Ascending aorta (tissue), 2 donors: ENCODE measurements at regions not wholly inside any gene's neighbourhood (a gene's known extent, or its start where the extent isn't known, plus 50 kb on each side); places are given as distances from the start of the nearest gene placed in this dataset.

Experiments used
- DNase-seq, 2 donors: peaks; one replicate each; pipeline ENCODE4 v3.0.0-alpha.2; 2019; ENCODE audit warnings: low spot score in 2 of 2
- H3K27ac ChIP-seq, 2 donors: fragments of 200-600 bp; sonication (generic); one replicate each; pipeline ENCODE4 v1.5.1; 2016 to 2017; ENCODE audit warnings: mild to moderate bottlenecking in 1 of 2
- H3K27me3 ChIP-seq: fragments of 200-600 bp; sonication (generic); one replicate; pipeline ENCODE4 v1.5.1; 2017
- H3K36me3 ChIP-seq, 2 donors: fragments of 200-600 bp; sonication (generic); one replicate each; pipeline ENCODE4 v1.5.1; 2016
- H3K4me1 ChIP-seq, 2 donors: fragments of 200-600 bp; sonication (generic); one replicate each; pipeline ENCODE4 v1.5.1; 2016 to 2017; ENCODE audit warnings: mild to moderate bottlenecking in 1 of 2
- H3K4me3 ChIP-seq, 2 donors: fragments of 200-600 bp; sonication (generic); one replicate each; pipeline ENCODE4 v1.5.1; 2016 to 2017; ENCODE audit warnings: mild to moderate bottlenecking in 1 of 2
- H3K9me3 ChIP-seq, 2 donors: fragments of 200-600 bp; sonication (generic); one replicate each; pipeline ENCODE4 v1.5.1; 2016
- CTCF ChIP-seq, 3 experiments: fragments of 200-600 bp in 2 of 3; fragments of 450-650 bp in 1 of 3; sonication (generic) in 2 of 3; IDR thresholded peaks; one replicate each; pipeline ENCODE4 v1.5.1; 2016 to 2019; ENCODE audit warnings: antibody characterized with exemption in 3 of 3, mild to moderate bottlenecking in 1 of 3, moderate library complexity in 1 of 3
- intact Hi-C: fragments of 100-400 bp; cut with DNase I; formaldehyde crosslinking; loops from one replicate; pipeline ENCODE4 v1.15.1; 2023

GRCh38 chr4:34854451-34854850 lies 1389.9 kb downstream of the ARAP2 start:
- no peak for TF ChIP-seq CTCF (IDR thresholded peaks at IDR 0.05)
- H3K4me1 ChIP-seq = no peaks in the 10 kb centered on the region
- intact Hi-C loops = no loop called here
- no peak overlapping the region for H3K27ac ChIP-seq
- H3K27me3 ChIP-seq = no peaks in the 10 kb centered on the region
- no peaks in the 10 kb centered on the region for H3K9me3 ChIP-seq
- no peak for DNase-seq
- no peaks in the 10 kb centered on the region for H3K36me3 ChIP-seq
- H3K4me3 ChIP-seq = no peak overlapping the region

GRCh38 chr4:34861666-34862065 lies 1382.6 kb downstream of the ARAP2 start:
- intact Hi-C loops = no loop called here
- Histone ChIP-seq H3K4me3 (no peak overlapping the region), H3K36me3 (no peaks in the 10 kb centered on the region), H3K9me3 (no peaks in the 10 kb centered on the region), H3K27ac (no peak overlapping the region), H3K4me1 (no peaks in the 10 kb centered on the region), H3K27me3 (no peaks in the 10 kb centered on the region)
- no peak for TF ChIP-seq CTCF (IDR thresholded peaks at IDR 0.05)
- DNase-seq = no peak

- no peak overlapping the region for H3K4me3 ChIP-seq
- H3K36me3 ChIP-seq = no peaks in the 10 kb centered on the region
- intact Hi-C loops = no loop called here
- TF ChIP-seq CTCF (IDR thresholded peaks at IDR 0.05) = no peak
- no peak overlapping the region for H3K27ac ChIP-seq
- no peaks in the 10 kb centered on the region for H3K27me3 ChIP-seq
- H3K9me3 ChIP-seq = no peaks in the 10 kb centered on the region
- DNase-seq = no peak
- H3K4me1 ChIP-seq = no peaks in the 10 kb centered on the region
Measured at GRCh38 chr4:34878961-34879360, 1365.4 kb downstream of the ARAP2 start.

- no peak for DNase-seq
- intact Hi-C loops = no loop called here
- H3K4me3 ChIP-seq = no peak overlapping the region
- H3K27ac ChIP-seq = no peak overlapping the region
- H3K27me3 ChIP-seq = no peaks in the 10 kb centered on the region
- H3K9me3 ChIP-seq = no peaks in the 10 kb centered on the region
- no peaks in the 10 kb centered on the region for H3K4me1 ChIP-seq
- H3K36me3 ChIP-seq = no peaks in the 10 kb centered on the region
- TF ChIP-seq CTCF (IDR thresholded peaks at IDR 0.05) = no peak
Measured at GRCh38 chr4:34880246-34880645, 1364.1 kb downstream of the ARAP2 start.

- no peak overlapping the region for H3K4me3 ChIP-seq
- H3K27ac ChIP-seq = no peak overlapping the region
- H3K27me3 ChIP-seq = no peaks in the 10 kb centered on the region
- DNase-seq = no peak
- H3K4me1 ChIP-seq = no peaks in the 10 kb centered on the region
- no peak for TF ChIP-seq CTCF (IDR thresholded peaks at IDR 0.05)
- intact Hi-C loops = no loop called here
- H3K9me3 ChIP-seq = no peaks in the 10 kb centered on the region
- no peaks in the 10 kb centered on the region for H3K36me3 ChIP-seq
Measured at GRCh38 chr4:34891892-34892291, 1352.4 kb downstream of the ARAP2 start.

- H3K36me3 ChIP-seq = no peaks in the 10 kb centered on the region
- no peaks in the 10 kb centered on the region for H3K27me3 ChIP-seq
- H3K27ac ChIP-seq = no peak overlapping the region
- no peaks in the 10 kb centered on the region for H3K9me3 ChIP-seq
- no peak overlapping the region for H3K4me3 ChIP-seq
- intact Hi-C loops = no loop called here
- H3K4me1 ChIP-seq = no peaks in the 10 kb centered on the region
- DNase-seq = no peak
- TF ChIP-seq CTCF (IDR thresholded peaks at IDR 0.05) = no peak
Measured at GRCh38 chr4:34893382-34893781, 1350.9 kb downstream of the ARAP2 start.
